Brain microvascular endothelial cell (primary cell): ENCODE measurements at regions not wholly inside any gene's neighbourhood (a gene's known extent, or its start where the extent isn't known, plus 50 kb on each side); places are given as distances from the start of the nearest gene placed in this dataset.

Experiments used
- DNase-seq: peaks from one replicate; pipeline ENCODE4 v3.0.0-alpha.2; 2020
- H3K27ac ChIP-seq: fragments of 250-450 bp; sonication (Bioruptor Pico); 2 replicates; pipeline ENCODE4 v1.5.1; 2020; ENCODE audit warnings: mild to moderate bottlenecking, moderate library complexity
- H3K27me3 ChIP-seq: fragments of 250-450 bp; sonication (Bioruptor Pico); replicated peaks from 2 replicates; pipeline ENCODE4 v1.5.1; 2020; ENCODE audit warnings: mild to moderate bottlenecking
- H3K36me3 ChIP-seq: fragments of 250-450 bp; sonication (Bioruptor Pico); replicated peaks from 2 replicates; pipeline ENCODE4 v1.5.1; 2020; ENCODE audit warnings: mild to moderate bottlenecking
- H3K4me3 ChIP-seq: 2 replicates; pipeline ENCODE4 v1.5.1; 2011; ENCODE audit warnings: low read depth, mild to moderate bottlenecking, control low read depth, low read length, moderate library complexity
- in situ Hi-C: cut with HindIII; loops from 2 replicates; pipeline ENCODE4 v1.10.0; 2017; ENCODE audit warnings: low sequenced_read_pairs, low pct_ligation_motif_present
- TF ChIP-seq, protein P1 (sequence below): IDR thresholded peaks from 2 replicates; pipeline ENCODE4 v1.5.1; 2011; ENCODE audit warnings: low read depth, mild to moderate bottlenecking, moderate library complexity, low read length, control low read depth, inconsistent platforms; ENCODE audit errors: missing control alignments

DNA sequence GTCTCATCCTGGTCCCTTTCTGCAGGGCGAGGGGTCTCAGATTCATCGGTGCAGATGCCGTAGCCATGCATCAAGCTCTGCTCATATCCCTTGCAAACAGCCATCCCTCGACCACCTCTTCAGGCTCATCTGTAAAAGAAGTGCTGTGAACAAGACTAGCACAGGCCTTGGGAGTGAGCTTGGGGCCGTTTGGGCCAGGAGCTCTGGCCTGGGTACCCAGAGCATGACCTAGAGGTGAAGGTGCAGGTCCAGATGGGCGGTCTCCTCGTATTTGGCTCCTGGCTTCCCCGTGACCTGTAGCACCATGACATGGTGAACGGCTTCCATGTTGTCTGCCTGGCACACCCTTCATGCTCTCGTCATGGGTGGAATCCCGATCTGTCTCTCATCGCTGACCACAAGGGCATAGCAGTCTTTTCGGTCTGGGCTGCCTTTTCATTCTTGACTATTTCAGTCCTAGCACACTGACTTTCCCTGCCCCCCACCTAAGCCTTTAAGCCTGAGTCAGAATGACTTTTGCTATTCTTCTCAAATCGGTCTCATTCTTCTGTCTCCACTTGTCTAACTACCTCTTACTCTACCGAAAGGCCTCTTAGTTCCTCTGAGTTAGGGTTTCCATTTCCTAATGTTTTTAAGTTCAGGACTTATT lies 216.0 kb downstream of the FOXL1 start:
- H3K27me3 ChIP-seq: no peaks in the 10 kb centered on the region
- H3K36me3 ChIP-seq: no peaks in the 10 kb centered on the region
- no peak overlapping the region for H3K27ac ChIP-seq
- DNase-seq: no peak
- TF ChIP-seq, protein P1, sequence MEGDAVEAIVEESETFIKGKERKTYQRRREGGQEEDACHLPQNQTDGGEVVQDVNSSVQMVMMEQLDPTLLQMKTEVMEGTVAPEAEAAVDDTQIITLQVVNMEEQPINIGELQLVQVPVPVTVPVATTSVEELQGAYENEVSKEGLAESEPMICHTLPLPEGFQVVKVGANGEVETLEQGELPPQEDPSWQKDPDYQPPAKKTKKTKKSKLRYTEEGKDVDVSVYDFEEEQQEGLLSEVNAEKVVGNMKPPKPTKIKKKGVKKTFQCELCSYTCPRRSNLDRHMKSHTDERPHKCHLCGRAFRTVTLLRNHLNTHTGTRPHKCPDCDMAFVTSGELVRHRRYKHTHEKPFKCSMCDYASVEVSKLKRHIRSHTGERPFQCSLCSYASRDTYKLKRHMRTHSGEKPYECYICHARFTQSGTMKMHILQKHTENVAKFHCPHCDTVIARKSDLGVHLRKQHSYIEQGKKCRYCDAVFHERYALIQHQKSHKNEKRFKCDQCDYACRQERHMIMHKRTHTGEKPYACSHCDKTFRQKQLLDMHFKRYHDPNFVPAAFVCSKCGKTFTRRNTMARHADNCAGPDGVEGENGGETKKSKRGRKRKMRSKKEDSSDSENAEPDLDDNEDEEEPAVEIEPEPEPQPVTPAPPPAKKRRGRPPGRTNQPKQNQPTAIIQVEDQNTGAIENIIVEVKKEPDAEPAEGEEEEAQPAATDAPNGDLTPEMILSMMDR: no peak
- no peak overlapping the region for H3K4me3 ChIP-seq
- in situ Hi-C loops: no loop called here

GRCh38 chr16:86797700-86798099 lies 219.4 kb downstream of the FOXL1 start:
- H3K27ac ChIP-seq: no peak overlapping the region
- TF ChIP-seq, protein P1: no peak
- in situ Hi-C loops: no loop called here
- H3K36me3 ChIP-seq: no peaks in the 10 kb centered on the region
- H3K4me3 ChIP-seq: no peak overlapping the region
- H3K27me3 ChIP-seq: no peaks in the 10 kb centered on the region
- DNase-seq: no peak

DNA sequence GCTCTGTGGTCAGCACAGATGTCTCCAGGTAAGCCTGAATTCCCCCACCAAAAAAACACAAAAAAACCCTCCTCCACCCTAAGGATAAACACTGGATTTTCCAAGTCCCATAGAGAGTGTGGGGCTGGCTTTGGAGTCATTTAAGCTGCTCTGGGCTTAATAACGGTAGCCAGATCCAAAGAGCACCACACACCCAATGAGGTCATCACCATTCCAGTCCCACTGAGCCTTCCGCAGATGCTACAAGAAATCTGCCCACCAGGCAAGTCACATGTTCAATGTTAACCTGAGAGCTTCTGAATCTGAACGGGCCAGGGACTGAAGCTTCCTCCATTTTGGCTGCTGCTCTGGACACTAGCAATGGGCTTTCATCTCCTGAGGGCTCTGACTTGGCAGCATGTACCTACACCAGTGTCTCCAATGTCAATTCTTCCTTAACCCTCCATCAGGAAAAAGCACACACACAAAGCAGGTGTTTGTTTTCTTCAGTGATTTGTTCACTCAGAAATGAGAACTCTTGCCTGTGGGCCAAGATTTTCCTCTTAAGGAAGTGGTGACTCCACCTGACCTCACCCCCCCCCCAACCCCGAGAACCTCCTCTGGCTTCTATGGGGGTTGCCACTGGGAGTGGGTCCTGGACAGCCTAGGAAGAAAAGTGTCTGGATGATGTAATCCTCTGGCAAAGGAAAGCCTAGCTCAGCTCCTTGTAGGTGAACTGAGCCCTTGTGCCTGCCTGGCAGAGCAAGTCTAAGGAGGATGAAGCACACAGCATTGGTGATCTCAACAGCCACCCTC lies 220.1 kb downstream of the FOXL1 start:
- TF ChIP-seq, protein P1: no peak
- in situ Hi-C loops: no loop called here
- Histone ChIP-seq H3K36me3 (no peaks in the 10 kb centered on the region), H3K27ac (no peak overlapping the region), H3K27me3 (no peaks in the 10 kb centered on the region), H3K4me3 (no peak overlapping the region)
- DNase-seq: no peak

- in situ Hi-C loops: no loop called here
- H3K4me3 ChIP-seq: no peak overlapping the region
- H3K27me3 ChIP-seq: no peaks in the 10 kb centered on the region
- H3K36me3 ChIP-seq: no peaks in the 10 kb centered on the region
- TF ChIP-seq, protein P1: no peak
- no peak for DNase-seq
- no peak overlapping the region for H3K27ac ChIP-seq
Measured at GRCh38 chr16:86799367-86799766, 221.0 kb downstream of the FOXL1 start.

- H3K4me3 ChIP-seq: no peak overlapping the region
- no peaks in the 10 kb centered on the region for H3K27me3 ChIP-seq
- no peaks in the 10 kb centered on the region for H3K36me3 ChIP-seq
- in situ Hi-C loops: no loop called here
- TF ChIP-seq, protein P1: no peak
- H3K27ac ChIP-seq: no peak overlapping the region
- DNase-seq: no peak
Measured at GRCh38 chr16:86800894-86801293, 222.5 kb downstream of the FOXL1 start.

DNA sequence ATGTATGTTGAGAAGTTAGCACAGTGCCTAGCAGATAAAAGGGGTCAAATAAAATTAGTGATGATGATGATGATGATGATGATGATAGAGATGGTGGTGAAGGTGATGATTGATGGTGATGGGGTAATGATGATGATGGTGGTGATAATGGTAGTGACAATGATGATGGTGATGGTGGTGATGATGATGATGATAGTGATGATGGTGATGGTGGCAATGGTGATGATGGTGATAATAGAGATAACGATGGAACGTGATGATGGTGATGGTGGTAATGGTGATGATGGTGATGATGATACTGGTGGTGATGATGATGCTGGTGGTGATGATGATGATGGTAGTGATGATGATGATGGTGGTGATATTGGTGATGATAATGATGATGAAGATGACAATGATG lies 223.7 kb downstream of the FOXL1 start:
- no peaks in the 10 kb centered on the region for H3K36me3 ChIP-seq
- H3K27me3 ChIP-seq: no peaks in the 10 kb centered on the region
- H3K4me3 ChIP-seq: no peak overlapping the region
- TF ChIP-seq, protein P1: no peak
- DNase-seq: no peak
- in situ Hi-C loops: no loop called here
- H3K27ac ChIP-seq: no peak overlapping the region
